ENCODE measurements at regions not wholly inside any gene's neighbourhood (a gene's known extent, or its start where the extent isn't known, plus 50 kb on each side); places are given as distances from the start of the nearest gene placed in this dataset.
"Not testable (repeated sequence)": the region's sequence is repeated elsewhere in the genome, so short reads cannot be mapped to it uniquely, and the experiment has no call there.

DNA sequence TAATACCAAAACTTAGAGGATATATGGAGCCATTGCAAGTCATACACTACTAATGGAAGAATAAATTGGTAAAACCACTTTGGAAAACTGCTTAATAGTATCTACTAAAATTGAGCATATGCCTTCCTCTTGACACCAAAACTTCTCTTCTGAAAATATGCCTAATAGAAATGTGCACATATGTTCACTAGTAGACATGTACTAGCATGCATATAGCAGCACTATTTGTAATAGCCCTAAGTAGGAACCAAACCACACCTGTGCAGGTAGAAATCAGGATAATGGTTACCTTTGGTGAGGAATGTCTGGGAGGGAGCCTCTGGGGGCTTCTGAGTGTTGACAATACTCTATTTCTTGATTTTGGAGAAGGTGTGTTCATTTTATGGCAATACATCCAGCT lies 424.8 kb upstream of the BTBD3 start:
- no peak for DNase-seq

DNA sequence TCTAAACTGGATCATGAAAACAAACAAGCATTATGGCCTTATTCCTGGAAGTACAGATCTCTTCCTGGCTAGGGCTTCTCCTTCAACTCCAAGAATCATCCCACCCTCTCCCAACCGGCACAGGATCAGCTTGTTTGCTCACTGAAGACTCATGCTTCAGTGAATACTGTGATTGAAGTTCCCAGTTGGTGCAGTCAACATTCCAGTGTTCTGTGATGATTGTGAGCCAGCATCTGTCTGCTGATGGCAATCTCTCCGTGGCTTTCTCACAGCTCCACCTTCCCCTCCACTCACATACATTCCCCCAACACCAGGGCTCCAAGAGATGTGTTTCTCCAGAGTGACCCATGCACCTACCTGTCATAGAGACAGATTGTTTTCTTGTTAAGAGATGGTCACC lies 421.3 kb upstream of the BTBD3 start:
- no peak for DNase-seq

DNA sequence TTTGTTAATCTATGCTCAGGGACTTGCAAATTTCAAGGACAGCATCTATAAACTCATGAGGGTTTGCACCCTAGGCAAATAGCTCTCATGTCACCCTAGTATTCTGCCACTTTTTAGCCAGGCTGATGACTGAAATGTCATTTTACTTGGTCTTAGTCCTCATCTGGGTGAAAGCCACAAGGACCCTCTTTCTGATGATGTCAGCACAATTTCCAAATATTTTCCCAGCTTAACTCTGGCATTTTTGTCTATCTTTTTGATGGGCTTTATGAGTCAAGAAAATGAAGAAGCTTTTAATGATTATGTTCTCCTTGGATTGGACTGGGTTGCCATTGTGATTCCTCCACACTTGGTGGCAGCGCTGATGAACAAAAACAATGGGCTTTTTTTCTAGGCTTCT lies 420.1 kb upstream of the BTBD3 start:
- no peak for DNase-seq

DNA sequence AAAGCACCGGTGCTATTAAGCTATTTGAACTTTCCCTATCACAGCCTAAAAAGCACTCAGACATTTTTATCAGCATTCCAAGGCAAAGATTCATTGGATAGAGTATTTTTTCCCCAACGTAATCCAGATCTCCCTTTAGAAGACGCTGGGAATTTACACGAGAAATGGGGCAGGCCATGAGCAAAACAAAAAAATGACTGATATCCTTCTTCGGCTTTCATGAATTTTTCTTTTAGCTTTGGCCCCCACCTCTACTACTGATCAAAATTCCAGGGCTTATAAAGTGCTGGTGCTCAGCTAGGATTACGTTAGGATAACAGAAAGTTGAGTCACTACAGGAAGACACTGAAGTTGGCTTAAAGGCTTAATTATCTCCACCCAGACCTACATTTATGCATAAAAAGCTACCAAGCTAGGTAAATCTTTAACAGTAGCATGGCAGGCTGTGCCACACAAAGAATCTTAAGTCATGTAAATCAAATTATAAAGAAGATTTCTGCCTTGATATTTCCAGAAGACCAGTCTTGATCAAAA lies 418.5 kb upstream of the BTBD3 start:
- no peak for DNase-seq

- DNase-seq, result peak; percentile 49 to 62
Measured at GRCh38 chr20:11502061-11502460, 415.6 kb upstream of the BTBD3 start.

GRCh38 chr20:11502671-11503070 lies 415.0 kb upstream of the BTBD3 start:
- no peak for DNase-seq

DNA sequence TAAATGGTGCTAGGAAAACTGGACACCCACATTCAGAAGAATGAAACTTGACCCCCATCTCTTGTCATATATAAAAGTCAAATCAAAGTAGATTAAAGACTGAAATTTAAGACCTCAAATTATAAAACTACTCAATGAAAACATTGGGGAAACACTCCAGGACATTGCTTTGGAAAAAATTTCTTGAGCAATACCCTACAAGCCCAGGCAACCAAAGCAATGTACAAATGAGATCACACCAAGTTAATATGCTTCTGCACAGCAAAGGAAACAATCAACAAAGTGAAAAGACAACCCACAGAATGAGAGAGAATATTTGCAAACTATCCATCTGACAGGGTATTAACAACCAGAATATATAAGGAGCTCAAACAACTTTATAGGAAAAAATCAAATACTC lies 407.9 kb upstream of the BTBD3 start:
- DNase-seq, result no peak

DNA sequence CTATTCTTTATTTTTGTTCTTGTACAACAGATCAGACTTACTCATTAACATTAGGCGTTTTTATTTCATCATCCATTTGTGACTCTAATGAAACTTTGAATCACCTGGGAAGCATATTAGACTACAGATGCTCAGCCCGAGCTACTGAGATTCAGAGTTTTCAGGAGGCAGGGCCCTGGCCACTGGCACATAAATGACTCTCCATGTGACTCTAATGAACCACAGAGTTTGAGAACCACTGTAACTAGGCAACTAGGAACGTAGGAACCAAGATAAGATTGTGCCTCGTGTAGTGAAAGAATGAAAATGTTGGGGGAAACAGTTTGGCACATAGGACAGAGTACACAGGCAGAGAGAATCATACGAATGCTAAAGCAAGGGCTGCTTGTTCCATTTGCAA lies 405.9 kb upstream of the BTBD3 start:
- no peak for DNase-seq

DNA sequence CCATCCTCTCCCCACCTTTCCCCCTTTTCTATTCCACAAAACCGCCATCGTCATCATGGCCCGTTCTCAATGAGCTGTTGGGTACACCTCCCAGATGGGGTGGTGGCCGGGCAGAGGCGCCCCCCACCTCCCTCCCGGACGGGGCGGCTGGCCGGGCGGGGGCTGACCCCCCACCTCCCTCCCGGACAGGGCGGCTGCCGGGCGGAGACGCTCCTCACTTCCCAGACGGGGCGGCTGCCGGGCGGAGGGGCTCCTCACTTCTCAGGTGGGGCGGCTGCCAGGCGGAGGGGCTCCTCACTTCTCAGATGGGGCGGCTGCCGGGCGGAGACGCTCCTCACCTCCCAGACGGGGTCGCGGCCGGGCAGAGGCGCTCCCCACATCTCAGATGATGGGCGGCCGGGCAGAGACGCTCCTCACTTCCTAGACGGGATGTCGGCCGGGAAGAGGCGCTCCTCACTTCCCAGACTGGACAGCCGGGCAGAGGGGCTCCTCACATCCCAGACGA lies 404.4 kb upstream of the BTBD3 start:
- not testable (repeated sequence) for DNase-seq

- DNase-seq, result no peak
Measured at GRCh38 chr20:11516448-11516847, 401.2 kb upstream of the BTBD3 start.

DNA sequence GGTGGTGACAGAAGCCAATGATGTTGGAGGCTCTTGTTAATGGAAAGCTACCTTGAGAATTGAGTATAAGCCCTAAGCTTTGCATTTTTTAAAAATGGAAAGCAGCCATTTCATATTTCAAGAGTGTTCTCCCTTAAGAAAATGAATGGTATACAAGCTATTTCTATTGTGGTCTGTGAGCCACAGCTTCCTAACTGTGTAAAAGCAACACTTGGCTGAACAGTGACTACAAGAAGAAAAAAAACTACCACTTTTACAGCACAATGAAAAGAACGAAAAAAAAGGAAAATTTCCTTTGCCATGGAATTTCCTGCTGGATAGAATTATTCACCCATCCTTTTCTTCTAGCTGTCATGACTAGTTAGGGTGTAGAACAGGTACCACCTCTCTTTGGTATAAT lies 397.1 kb upstream of the BTBD3 start:
- DNase-seq, result no peak

GRCh38 chr20:11521476-11522365 lies 396.0 kb upstream of the BTBD3 start:
- DNase-seq, result no peak

DNA sequence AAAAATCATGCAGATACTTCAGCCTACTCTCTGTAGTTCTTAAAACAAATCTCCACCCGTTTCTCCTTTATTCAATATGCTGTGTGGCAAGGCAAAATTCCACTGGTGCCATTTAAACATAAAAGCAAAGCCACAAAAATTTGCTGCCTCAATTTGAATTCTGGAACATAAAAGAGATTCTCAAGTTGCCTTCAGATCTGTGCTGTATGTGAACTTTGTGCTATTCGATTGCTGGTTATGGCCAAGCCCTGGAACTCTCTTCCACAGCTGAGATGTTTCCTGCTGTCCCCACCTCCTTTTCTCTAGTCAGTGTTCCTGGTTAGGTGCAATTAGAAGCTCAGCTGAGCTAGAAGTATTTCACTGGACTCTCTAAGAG lies 395.3 kb upstream of the BTBD3 start:
- DNase-seq, result no peak

- DNase-seq, result no peak
Measured at GRCh38 chr20:11529047-11529446, 388.6 kb upstream of the BTBD3 start.

GRCh38 chr20:11537032-11537431 lies 380.7 kb upstream of the BTBD3 start:
- DNase-seq, result no peak

DNA sequence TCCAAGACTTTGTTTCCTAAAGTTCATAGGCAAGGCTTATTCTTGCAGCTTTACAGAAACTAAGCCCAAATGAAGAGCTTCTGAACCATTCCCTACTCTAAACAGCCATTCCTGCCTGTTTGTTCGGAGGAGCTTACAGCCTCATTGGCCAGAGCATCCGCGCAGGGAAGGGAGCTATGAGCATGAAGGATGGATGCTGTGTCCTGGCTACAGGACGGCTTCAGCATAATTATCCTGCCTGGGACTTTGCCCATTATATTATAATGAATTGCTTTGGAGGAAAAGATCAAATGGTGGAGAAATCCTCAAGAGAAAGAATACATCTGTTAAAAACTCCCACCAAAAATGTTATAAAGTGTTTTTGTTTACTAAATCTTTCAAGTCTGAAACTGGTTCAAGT lies 378.2 kb upstream of the BTBD3 start:
- no peak for DNase-seq

GRCh38 chr20:11540558-11540957 lies 377.1 kb upstream of the BTBD3 start:
- DNase-seq, result no peak

DNA sequence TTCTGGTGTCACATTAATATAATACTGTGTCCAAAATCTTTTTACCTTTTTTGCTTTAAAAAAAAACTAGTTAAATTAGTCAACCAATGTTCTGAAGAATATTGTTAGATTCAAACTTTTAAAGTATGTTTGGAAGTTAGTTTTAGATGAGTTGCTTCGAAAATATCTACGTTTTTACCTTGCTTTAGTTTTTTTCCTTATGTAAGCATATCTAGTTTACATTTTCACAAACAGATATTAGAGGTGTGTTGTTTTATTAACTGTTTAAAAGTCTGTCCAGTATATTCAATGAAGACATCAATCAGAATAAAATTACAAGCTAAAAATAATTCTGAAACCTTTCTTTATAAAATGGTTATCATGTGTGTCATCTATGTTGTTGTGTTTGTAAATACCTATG lies 375.0 kb upstream of the BTBD3 start:
- no peak for DNase-seq

DNA sequence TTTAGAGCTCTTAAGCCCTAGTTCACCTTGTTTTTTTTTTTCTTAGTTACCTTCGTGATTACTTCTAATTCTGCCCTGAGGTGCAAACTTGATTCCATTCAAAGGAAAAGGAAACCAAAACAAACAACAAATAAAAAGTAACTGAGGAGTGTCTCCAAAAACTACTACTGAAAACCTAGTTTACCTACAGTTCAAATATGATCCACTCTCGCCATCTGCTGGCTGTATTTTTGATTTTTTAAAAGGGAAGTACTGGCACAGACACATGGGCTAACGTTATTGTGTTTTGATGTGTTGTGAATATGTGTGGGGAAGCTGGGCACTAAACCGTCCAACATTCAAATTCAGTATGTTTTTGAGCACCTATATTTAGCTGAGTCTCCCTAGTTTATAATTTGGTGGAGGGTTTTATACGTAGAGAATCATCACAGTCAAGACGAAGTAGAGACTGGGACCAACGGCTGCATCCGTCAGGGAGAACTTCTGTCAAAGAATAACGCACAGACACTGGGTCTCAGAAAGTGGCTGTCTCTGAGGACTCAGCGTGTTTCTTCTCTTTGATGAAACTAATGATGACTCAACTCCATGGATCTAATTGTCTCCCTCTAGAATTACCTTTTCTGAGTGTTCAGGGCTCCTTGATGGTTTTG lies 373.5 kb upstream of the BTBD3 start:
- peak; percentile 79 to 88 for DNase-seq

DNA sequence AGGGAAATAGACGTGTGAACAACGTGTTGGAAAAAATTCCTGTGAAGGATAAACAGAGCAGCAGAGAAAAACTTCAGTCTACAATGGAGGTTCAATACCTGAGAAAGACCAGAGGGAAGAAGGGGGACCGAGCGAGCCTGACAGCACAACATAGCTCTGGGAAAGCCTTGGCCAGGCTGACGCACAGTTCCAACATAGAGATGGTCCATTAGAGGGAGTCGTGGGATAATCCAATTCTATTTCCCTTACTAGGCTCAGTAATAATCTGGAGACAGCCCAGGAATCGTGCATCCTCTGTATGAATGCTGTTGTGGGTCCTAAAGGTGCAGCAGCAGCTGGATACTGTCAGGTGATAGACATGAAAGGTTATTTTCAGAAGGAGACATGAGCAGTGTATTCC lies 370.8 kb upstream of the BTBD3 start:
- no peak for DNase-seq

DNA sequence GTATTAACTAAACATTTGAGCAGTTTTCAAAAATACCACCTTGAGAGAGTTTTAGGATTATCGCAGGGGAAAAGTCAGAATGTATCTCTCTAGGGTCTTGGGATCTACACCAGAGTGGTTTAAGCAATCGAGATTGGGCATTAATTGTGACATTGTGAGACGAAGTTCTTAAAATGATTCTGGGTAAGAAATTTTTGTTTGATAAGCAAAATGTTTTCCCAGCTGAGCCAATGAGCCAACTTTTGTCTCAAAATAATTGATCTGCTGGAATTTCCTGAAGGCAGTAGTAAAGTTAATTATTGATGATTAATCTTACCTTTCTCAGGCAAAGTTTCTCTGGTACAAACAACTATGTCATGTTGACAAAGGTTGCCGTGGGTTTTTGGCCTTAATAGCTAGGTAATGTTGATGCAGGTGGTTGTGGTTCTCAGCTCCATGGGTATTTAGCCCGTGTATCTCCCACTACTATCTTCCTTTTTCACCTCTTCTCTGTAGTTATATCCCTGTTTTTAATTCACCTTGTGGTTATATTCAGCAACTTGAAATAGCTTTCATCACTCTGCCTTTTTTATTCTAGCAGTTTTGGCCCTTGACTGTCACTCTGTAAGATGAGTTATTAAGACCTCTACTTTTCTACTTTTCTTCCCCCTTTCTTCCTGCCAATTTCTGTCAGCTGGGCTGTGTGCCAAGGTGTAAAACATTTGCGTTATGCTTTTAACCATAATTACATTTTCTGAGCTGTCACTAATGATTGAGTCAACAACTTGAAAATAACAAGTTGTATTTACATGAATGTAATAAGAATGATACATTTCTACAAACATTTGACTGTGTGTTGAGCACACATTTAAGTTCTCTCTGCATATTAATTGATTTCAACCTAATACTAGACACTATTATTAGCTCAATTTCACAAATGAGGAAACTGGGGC lies 368.3 kb upstream of the BTBD3 start:
- DNase-seq, result no peak

DNA sequence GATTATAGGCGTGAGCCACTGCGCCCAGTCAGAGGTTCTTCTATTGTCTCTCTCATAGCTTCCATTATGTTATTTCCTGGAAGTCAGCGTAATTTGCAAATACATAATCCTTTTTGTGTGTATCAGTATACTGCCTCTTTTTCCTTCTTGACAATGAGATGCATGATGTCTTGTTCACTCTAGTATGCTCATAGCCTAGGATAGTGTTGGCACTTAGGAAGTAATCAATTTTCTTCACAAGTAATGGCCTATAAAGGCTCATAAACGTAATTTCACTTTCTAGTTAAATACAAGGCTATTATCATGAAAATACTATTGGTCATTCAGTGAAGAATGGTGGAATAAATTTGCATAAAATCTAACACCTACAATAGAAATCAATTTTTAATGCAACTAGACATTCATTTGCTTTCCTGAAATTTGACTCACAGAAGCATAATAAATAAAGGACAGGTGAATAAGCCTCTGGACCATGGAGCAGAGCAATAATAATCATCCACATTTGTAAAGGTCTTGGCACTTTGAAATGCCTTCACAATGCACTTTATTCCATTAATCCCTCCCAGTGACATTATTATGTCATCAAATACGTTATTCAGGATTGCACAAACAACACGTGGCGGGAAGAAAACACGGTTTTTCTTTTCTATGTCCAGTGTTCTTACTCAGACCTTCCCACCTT lies 366.9 kb upstream of the BTBD3 start:
- DNase-seq, result no peak
